CD1c-positive myeloid dendritic cell (primary cell): ENCODE measurements at regions not wholly inside any gene's neighbourhood (a gene's known extent, or its start where the extent isn't known, plus 50 kb on each side); places are given as distances from the start of the nearest gene placed in this dataset.
"Not testable (repeated sequence)": the region's sequence is repeated elsewhere in the genome, so short reads cannot be mapped to it uniquely, and the experiment has no call there.

Experiments used
- DNase-seq: peaks from one replicate; pipeline ENCODE4 v3.0.0-alpha.2; 2016; ENCODE audit errors: extremely low spot score

- DNase-seq: peak; percentile 32
Measured at GRCh38 chr11:86147004-86147403, 78.1 kb upstream of the PICALM start.

DNA sequence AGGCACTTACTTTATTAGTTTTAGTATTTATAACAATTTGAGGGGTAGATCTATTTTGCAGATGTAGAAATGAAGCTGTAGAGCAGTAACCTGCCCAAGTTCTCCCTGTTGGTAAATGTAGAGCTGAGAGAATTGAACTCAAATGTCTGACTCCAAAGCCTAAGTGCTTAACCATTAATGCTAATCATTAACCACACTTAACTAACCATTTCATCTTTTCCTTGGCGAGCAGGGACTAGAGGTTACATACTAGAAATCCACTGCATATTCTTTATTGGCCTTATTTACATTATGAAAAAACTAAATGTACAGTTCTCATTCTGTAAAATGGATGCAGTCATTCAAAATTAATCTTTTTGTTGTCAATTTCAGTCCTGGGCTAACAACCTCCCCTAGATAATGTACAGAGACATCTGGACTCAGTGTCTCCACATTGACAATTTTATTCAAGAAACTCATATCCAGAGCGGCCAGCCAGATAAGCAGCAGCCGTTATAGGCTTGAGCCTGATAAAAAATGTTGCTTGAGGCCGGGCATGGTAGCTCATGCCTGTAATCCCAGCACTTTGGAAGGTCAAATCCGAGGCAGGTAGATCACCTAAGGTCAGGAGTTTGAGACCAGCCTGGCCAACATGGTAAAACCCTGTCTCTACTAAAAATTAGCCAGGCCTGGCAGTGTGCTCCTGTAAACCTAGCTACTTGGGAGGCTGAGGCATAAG lies 76.7 kb upstream of the PICALM start:
- no peak for DNase-seq

DNA sequence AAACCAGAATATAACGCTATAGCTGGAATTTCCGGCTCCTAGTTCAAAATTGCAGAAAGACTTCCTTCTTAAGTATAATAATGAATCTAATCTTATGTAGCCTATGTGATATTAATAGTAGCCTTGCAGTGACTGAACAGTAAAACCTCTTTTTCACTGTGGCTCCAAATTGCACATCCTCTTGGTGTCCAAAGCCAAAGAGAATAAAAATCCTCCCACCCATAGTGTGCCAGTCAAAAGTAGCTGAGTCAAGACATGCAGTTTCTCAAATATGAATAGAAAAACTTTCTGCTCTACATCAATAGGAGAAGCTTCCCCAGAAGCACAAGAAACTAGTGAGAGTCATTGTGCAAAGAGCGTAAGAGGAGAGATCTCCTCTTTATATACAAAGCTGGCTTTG lies 76.0 kb upstream of the PICALM start:
- DNase-seq: peak; percentile 66

GRCh38 chr11:86144087-86144486 lies 75.2 kb upstream of the PICALM start:
- DNase-seq: not testable (repeated sequence)

DNA sequence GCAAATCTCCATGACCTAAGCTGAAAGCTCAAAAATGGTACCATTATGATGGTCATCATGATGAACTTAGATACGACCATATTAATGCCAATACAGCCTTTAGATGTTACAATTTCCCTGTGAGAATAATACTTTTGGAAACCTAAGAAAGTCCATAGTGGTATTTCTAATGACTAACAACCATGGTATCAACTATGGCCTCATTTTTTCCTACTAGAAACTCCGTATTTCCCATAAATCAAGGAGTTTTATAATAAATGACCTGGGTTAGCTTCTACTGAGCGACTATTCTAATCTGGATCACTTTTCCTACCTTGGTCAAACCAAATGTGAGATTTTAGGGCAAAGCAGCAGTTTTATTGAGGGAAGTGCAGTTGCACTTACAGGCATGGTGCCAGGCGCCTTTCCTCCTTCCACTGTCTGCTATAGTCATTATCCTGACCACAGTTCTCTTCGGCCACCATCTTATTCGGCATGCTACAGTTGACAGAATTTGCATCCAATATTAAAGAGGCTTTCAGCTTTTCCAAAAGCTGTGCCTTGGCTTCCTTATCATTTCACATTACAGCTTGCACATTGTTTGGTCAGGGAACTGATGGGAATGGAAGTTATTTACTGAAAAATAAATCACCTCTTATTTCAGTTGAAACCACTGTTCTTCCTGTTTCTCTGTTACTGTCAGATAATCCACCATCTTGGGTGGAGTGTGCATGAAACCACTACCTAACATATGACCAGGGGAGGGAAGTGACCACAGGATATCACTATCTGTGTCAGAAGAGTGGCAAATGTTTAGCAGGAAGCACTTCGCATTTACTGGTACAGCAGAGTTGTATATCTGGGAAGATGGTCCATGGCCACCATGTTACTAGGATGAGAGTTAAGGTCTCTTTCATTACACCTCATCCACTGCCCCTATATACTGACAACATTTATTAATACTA lies 74.5 kb upstream of the PICALM start:
- DNase-seq: peak; percentile 80

DNA sequence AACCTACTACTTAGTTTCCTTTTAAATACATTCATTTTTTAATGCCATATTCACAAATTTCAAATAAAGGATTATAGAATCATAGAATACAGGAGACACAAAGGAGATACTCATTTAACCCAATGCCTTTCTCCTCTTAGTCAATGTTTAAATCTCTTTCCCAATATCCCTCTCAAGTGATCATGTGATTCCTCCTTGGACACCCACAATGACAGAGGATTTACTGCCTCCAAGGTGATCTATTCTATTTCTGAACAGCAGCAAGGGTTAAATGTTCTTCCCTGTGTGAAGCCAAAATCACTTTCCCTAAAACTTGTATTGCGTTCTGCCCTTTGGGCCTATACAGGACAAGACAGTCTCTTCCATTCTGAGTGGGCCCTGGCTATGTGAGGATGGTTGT lies 73.3 kb upstream of the PICALM start:
- no peak for DNase-seq

DNA sequence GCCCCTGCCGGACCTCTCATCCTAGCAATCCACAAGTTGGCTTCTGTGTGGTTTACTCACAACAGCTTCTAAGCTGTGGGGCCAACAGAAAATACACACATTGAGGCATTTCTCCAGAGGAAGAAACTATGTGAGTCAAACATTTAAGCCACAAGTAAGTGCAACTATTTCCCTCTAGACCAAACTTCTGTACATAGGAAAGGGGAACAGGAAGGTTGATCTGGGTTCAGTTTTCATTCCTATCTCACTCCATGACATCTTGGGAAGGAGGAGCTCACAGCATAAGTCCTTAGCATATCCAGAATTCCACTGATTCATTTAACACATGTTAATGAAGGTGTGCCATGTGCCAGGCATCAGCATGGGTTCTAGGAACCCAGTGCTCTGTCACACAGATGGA lies 72.8 kb upstream of the PICALM start:
- peak; percentile 83 for DNase-seq

- DNase-seq: peak; percentile 59
Measured at GRCh38 chr11:86140334-86140990, 71.6 kb upstream of the PICALM start.

DNA sequence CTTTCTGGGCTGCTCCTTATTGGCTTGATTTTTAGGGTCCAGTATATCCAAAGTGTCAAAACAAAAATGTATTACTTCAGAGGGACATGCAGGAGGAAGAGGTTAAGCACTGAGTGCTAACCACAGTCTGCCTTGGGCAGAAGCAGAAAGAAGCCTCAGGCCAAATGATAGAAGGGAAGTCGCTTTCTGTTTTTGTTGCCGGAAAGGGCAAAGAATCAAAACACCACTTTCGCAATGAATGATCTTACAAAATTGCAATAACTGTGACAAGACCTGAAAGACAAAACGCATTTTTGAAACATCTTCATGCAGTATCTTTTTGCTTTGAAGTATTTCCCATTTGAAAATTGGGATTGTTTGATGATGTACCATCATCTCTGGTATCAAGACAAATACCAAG lies 70.1 kb upstream of the PICALM start:
- DNase-seq: peak; percentile 87

DNA sequence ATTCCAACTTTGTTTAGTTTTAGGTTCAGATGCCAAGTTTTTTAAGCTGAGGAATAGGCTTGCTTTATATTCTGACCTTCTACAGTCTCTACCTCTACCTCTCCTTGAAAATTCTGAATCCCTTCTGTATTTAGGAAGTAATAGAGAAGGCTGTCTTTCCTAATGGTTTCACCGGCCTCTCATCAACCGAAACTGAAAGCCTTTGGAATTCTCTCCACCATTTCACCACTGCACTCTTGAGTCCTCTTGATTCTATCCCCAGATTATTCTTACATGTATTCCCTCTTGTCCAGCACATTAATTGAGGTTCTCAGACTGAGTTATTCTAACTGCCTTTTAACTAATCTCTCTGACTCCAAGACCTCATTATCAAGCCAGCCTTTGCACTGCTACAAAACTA lies 67.7 kb upstream of the PICALM start:
- peak; percentile 42 for DNase-seq

- no peak for DNase-seq
Measured at GRCh38 chr11:86135319-86135714, 66.4 kb upstream of the PICALM start.

- DNase-seq: peak; percentile 73
Measured at GRCh38 chr11:86134580-86135318, 65.9 kb upstream of the PICALM start.

- no peak for DNase-seq
Measured at GRCh38 chr11:86132667-86133249, 63.9 kb upstream of the PICALM start.

- DNase-seq: no peak
Measured at GRCh38 chr11:86129740-86130540, 61.1 kb upstream of the PICALM start.

DNA sequence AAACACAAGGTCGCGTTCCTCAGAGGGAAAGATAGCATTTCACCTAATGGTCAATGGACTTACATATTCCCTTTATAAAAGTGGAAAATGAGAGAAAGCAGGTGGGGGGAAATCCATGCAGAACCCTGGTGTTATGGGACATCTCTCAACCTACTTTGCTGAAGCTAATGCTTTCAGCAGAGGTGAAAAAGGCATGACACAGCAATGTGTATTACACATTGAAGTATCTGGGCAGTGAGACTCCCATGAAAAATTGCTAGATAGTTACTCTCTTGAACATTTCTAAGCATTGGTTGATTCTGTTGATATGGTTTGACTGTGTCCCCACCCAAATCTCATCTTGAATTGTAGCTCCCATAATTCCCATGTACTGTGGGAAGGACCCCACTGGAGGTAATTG lies 60.0 kb upstream of the PICALM start:
- DNase-seq: no peak

DNA sequence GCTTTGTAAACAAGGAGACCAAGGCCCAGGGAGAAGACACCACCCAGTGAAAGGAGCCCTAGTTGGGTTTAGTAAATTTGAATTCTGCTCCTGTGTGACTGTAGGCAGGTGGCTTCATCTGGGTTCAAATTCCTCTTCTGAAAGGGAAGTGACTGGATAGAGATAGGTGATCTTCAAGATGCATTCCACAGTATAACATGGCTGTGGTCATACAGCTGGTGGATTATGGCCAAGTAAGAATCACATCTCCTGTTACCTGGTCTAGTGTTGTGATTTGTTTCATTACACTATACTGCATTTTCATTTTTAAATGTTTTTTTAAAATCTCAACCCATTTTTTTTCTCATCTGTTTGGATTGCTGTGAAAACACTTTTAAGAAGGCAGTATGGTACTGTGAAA lies 58.0 kb upstream of the PICALM start:
- no peak for DNase-seq

DNA sequence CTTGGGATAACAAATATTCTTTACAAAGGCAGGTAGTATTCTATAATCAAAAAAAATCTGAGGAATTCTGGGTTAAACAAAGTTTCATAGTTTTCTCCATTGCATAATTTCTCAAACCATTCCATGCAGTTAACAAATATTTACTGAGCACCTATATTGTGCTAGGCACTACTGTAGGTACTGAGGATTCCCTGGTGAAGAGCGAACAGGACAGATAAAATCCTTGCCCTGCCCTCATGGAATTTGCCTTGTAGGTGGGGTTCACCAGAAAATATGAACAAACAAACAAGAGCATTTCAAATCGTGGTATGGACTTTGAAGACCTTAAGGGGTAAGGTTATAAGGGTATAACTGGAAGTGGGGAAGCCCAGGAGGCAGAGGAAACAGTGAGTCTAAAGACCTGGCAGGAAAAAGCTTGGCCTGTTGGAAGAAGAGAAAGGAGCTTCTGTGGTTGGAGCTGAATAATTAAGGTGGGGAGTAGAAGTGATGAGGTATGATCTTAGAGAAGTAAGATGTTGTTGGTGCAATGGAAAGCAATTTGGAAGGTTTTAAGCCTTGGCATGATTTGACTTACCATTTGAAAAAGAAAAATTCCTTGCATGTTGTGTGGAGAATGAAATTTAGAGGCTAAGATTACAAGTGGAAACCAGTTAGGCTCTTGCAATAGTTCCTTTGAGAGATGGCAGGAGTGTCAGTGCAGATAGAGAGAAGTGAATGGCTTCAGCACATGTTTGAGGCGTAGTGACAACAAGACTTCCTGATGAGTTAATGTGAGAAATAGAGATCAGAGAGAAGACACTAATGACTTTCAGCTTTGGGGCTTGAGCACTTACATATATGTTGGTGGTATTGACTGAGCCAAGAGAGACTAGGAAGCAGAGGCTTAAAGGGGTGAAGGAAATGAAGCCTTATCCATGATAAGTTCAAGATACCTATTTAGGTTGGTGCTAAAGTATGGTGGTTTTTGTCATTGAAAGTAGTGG lies 55.7 kb upstream of the PICALM start:
- DNase-seq: no peak

- no peak for DNase-seq
Measured at GRCh38 chr11:86122773-86123172, 53.9 kb upstream of the PICALM start.

DNA sequence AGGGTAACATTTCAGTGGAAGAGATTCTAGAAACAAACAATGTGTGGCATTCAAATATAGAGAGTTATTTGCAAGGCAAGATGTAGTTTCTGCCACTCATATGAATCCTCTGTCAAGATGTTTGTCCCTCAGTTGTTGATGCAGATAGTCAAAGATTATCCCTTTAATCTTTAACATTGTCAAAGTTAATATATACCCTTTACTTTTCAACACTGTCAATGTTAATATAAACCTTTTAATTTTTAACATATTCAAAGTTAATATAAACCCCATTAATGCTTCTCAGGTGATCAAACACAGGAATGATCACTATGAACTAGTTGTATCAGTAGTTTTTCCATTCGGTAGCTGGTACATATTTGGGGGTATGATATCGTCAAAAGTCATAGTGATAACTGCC lies 51.9 kb upstream of the PICALM start:
- no peak for DNase-seq
